GM18519 (cell line): ENCODE measurements at regions not wholly inside any gene's neighbourhood (a gene's known extent, or its start where the extent isn't known, plus 50 kb on each side); places are given as distances from the start of the nearest gene placed in this dataset.
"Not testable (repeated sequence)": the region's sequence is repeated elsewhere in the genome, so short reads cannot be mapped to it uniquely, and the experiment has no call there.

Source experiments
- ATAC-seq: cut with Tn5 transposase; IDR thresholded peaks from one replicate; pipeline ENCODE4 v1.9.1; 2021; ENCODE audit warnings: mild to moderate bottlenecking, moderate library complexity; ENCODE audit not compliant: unreplicated experiment, low FRiP score

DNA sequence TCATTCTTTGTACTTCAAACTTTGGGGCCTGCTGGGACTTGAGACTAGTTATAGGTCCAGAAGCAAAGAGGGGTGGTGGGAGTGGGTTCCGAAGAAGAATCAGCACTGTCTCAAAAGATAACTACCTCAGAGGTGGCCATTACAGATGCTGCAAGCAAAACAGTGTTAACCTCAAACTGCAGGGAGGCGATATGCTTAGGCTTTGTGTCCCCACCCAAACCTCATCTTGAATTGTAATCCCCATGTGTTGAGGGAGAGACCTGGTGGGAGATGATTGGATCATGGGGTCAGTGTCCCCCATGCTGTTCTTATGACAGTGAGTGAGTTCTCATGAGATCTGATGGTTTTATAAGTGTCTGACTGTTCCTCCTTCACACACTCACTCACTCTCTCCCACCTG is 545.3 kb downstream of the XYLT1 start:
- ATAC-seq = no peak

- no peak for ATAC-seq
Observed at GRCh38 chr16:16928532-16929109, 542.1 kb downstream of the XYLT1 start.

GRCh38 chr16:16930309-16931000 is 540.3 kb downstream of the XYLT1 start:
- ATAC-seq = no peak

DNA sequence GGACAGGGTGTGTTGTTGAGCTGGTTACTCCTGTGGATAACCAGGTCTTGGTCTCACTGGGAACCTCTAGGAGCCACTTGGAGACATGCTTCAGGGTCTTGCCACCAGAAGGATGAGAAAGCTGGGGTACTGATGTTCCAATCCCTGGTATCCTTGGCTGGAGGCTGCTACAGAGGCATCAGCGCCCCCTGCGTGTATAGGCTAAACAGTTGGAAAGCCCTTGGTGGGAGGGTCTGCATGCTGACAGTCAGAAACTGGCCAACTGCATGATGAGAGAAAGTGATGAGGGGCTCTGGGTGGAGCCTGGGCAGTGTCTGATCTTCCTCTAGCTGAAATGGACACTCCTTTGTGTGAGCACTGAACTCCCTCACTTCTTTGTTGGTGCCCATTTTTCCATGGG is 536.9 kb downstream of the XYLT1 start:
- no peak for ATAC-seq

- ATAC-seq = no peak
Observed at GRCh38 chr16:16934660-16935059, 536.1 kb downstream of the XYLT1 start.

DNA sequence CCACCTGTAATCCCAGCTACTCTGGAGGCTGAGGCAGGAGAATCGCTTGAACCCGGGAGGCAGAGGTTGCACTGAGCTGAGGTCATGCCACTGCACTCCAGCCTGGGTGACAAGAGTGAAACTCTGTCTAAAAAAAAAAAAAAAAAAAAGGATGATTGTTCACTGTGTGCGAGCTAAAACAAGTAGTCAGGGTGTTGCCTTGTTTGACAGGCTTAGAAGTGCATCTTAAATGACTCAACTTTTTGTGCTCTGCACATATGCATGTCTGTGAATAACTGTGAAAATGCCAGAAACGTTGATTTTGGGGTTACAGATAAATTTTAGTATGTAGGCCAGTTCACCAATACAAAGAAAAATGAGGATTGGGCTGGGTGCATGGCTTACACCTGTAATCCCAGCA is 534.9 kb downstream of the XYLT1 start:
- not testable (repeated sequence) for ATAC-seq

GRCh38 chr16:16937576-16937975 is 533.2 kb downstream of the XYLT1 start:
- no peak for ATAC-seq

DNA sequence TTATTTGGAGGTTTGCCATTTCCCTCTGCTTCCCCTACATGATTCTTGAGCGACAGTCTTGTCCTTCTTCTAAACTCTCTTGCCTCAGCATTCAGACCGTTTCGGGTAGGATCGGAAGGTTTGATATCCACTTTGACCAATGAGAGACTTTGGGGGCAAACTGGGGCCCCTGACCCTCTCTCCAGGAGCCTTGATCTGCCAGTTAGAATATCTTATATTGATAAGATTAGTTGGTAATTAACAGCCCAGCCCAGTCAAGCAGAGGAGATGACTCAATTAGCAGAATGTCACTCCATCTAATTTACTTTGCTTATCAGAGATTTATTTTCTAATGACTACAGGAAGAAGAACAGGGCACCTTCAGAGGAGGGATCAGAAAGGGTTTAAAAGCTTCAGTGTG is 532.8 kb downstream of the XYLT1 start:
- ATAC-seq = no peak

GRCh38 chr16:16938980-16939379 is 531.8 kb downstream of the XYLT1 start:
- ATAC-seq = no peak

- ATAC-seq = no peak
Observed at GRCh38 chr16:16940351-16940750, 530.4 kb downstream of the XYLT1 start.

DNA sequence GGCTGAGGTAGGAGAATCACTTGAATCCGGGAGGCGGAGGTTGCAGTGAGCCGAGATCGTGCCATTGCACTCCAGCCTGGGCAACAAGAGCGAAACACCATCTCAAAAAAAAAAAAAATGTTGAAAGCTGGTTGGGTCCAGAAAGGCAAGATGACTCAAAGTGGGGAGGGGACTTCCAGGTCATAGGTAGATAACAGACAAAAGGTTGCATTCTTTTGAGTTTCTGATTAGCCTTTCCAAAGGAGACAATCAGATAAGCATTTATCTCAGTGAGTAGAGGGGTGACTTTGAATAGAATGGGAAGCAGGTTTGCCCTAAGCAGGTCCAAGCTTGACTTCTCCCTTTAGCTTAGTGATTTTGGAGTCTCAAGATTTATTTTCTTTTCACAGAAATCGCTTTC is 527.9 kb downstream of the XYLT1 start:
- not testable (repeated sequence) for ATAC-seq

DNA sequence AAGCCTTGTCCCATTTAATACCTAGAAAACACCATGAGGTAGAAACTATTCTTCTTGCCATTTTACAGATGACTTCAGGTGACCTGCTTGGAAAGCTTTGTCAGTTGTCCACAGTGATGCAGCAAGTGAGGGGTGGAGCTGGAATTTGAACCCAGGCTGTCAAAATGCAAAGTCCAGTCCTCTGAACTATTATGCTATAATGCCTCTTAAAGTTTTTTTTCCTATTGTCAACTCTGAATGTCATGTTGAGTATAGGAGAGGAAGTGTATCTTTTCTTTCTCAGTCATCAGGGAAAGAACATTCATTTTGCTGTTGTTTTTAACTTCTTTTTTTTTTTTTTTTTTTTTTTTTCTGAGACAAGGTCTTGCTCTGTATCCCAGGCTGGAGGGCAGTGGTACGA is 525.6 kb downstream of the XYLT1 start:
- no peak for ATAC-seq

GRCh38 chr16:16956376-16956775 is 514.4 kb downstream of the XYLT1 start:
- ATAC-seq = no peak

GRCh38 chr16:16960785-16961184 is 510.0 kb downstream of the XYLT1 start:
- ATAC-seq = no peak

GRCh38 chr16:16966439-16966838 is 504.3 kb downstream of the XYLT1 start:
- ATAC-seq = no peak

- ATAC-seq = no peak
Observed at GRCh38 chr16:16971042-16971441, 499.7 kb downstream of the XYLT1 start.

- ATAC-seq = no peak
Observed at GRCh38 chr16:16972831-16973230, 497.9 kb downstream of the XYLT1 start.

GRCh38 chr16:16973707-16974591 is 496.8 kb downstream of the XYLT1 start:
- ATAC-seq = no peak

GRCh38 chr16:16982614-16983013 is 488.1 kb downstream of the XYLT1 start:
- ATAC-seq = no peak

DNA sequence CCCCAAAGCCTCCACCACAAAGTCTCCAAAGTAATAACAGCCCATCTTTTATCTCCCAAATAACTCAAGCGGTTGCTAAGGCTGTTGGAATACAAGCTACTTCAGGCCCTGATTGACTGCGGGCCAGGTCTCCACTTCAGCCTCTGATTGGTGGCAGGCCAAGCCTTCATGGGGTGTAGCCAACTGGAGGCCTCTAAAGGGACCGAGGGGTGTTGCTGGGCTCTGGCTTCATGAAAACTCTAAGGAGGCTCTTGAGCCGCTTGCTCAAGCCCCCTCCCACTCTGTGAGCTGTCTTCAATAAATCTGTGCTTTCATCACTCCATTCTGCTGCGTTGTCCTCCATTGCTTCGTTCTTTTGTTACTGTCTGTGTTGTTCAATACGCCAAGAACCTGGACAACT is 487.2 kb downstream of the XYLT1 start:
- ATAC-seq = no peak

GRCh38 chr16:16984091-16984490 is 486.7 kb downstream of the XYLT1 start:
- not testable (repeated sequence) for ATAC-seq
